ENCODE measurements at regions not wholly inside any gene's neighbourhood (a gene's known extent, or its start where the extent isn't known, plus 50 kb on each side); places are given as distances from the start of the nearest gene placed in this dataset.

DNA sequence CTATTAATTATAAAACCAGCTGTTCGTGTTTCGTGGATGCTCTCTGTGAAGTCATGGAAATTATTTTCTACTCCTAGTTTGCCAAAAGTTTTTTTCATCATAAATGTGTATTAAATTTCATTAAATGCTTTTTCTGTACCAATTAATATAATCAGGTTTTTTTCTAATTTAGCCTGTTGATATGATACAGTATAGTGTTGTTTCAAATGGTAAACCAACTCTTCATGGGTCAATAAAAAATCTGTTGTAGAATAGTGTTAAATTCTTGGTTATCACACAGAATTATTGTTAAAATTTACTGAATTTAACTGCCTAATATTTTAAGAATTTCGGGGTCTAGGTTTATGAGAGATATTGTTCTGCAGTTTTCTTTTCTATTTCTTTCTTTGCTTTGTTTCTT lies 505.9 kb upstream of the MANEA start:
- DNase-seq (ENCODE audit: low spot score) = no peak

DNA sequence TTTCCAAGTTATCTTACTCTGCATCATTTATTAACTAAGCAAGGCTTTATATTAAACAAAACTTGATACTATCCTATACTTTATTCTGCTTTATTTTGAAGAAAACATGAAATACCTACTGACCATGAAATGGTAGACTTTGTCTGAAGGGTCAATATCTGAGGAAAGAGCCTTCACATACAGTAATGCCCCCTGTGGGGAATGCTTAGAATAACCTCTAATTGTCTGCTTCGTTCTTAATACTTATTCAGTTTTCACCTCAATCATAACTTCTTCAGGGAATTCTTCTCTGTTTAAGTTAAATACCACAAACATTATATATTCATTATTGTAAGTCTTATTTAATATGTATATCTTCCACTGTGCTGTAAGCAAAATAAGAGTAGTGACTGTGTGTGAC lies 498.9 kb upstream of the MANEA start:
- no peak for DNase-seq (ENCODE audit: low spot score)

DNA sequence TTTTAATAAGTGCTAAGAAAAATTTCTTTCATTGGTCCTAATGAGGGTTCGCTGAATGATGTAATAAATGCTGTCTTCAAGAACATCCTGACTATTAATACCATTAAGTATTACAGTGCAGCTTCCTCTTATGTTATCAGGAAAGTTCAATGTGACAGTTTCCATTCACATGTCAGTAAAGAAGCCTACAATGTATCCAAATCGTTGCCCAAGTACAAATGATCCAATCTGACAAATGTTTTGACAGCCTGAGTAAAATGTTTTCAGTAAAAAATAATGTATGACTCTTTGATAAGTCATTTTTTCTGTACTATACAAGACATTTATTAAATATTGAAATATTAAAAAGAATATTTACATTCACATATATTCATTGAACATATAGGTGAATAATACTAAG lies 496.1 kb upstream of the MANEA start:
- DNase-seq (ENCODE audit: low spot score) = no peak

DNA sequence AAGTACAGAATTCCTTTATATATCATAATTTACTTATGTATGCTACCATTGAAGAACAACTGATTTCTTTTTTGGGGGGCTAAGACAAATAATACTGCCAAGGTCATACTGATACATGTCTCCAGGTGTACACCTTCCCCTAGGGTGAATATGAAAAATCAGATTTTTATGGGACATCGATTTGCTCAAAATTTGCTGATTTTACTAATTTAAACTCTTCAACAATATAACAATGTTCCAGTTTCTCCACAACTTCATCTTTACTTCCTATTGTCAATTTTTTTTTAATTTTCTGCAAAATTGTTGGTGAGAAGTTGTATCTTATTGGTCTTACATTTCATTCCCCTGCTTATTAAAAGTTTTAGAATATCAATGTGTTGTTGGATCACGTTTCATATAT lies 495.4 kb upstream of the MANEA start:
- no peak for DNase-seq (ENCODE audit: low spot score)

DNA sequence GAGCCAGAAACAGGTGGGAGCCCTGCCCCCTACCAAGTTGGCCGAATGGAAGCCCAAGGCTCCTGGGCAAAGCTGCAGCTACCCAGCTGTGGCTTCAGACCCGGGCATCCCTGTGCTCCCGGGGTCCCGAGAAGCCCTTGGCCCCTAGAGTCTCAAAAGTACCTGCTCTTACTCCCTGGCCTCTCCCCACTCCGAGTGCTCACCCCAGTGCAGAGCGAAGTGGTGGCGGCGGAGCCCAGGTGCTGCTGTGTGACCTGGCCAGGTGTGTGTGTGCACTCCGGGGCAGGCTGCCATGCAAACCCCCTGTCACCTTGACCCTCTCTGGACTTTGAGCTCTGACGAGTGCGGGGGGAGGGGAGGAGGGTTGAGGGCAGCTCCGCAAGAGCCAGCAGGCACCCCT lies 493.8 kb upstream of the MANEA start:
- DNase-seq (ENCODE audit: low spot score) = no peak

DNA sequence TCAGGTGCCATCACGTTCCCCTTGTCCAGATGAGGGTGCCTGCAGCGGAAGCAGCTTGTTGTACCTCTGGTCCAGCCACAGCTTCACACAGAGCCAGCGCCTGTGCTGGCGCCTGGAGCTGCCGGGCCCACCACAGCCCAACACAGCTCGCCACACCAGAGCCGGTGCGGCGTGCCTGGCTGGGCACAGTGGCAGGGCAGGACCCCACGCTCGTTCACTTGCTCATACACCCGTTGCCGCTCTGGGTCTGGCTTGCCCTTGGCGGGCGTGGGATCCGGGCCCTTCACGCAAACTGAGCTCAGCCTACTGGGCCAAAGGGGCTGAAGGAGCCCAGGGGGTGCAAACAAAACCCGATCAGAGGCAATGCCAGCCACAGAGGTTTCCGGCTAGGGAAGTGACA lies 492.5 kb upstream of the MANEA start:
- DNase-seq (ENCODE audit: low spot score) = no peak

DNA sequence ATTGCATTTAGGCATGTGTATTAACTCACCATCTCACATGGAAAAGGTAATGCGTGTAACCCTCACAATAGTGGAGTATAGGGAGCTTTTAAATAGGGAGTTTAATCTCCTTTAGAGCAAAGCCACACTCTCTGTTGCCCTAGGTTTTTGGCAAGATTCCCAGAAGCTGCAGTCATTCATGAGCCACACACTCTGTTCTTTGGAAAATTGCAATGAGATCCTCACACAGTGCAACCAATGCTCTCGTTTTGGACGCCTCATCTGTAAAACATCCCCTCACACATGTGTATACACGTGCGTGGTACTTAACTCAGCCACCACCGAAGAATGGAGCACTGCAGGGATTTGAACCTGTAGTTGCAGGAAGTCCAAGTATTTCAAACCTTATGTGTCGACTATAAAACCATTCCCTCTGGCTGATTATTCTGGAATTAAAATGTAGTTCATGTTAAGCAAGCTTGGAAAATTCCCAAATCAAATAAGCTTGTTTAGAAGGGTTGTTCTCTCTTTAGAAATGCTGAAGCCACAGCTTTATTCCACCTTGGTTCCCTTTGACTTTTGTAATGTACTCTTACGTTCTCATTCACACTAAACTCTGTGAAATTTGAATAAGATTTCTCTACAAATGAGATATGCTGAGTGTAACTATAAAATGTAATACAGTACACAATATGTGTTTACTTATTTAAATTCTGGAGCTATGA lies 489.8 kb upstream of the MANEA start:
- DNase-seq (ENCODE audit: low spot score) = peak; percentile 1

DNA sequence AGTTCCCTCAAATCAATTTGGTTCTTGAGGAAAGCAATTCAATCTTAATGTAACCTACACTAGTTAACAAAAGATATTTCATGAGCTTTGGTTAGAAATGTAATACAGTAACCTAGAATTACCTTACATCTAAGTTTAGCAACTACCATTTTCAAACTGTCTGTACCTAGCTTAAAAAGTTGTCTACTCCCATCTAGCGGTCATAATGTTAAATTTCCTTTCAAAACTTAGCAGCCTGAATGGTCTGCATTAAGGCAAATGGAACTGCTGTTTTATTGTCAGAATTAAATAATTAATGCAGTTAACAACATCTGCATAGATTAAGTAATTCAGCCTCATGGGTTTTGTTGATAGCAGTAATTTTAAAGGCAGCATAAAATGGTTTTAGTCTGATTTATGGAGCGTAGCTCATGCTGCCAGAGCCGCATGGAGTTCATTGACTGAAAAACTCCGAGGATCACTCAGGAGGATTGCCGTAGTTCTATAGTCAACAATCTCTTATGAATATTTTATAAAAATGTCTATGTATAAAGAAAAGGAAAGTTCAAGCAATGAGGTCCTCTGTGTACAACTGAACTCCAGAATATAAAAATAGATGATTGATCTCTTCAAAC lies 485.4 kb upstream of the MANEA start:
- DNase-seq (ENCODE audit: low spot score) = peak; percentile 28

DNA sequence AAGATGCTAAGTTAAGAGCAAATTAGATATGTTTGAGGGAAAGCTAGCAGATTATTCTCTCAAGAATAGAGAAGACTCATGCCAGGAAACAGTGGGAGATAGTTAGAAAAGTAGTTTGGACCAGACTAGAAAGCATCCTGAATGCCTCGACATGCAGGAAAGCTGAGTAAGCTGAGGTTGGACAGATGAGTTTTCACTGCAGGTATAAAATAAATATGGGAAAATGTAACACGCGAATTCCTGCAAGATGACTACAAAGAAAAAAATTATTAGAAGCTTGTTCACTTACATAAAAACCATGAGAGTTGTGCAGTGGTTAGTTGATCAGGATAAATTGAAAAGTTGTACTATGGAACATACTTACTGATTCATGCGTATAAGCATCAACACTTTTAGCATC lies 484.2 kb upstream of the MANEA start:
- DNase-seq (ENCODE audit: low spot score) = no peak

DNA sequence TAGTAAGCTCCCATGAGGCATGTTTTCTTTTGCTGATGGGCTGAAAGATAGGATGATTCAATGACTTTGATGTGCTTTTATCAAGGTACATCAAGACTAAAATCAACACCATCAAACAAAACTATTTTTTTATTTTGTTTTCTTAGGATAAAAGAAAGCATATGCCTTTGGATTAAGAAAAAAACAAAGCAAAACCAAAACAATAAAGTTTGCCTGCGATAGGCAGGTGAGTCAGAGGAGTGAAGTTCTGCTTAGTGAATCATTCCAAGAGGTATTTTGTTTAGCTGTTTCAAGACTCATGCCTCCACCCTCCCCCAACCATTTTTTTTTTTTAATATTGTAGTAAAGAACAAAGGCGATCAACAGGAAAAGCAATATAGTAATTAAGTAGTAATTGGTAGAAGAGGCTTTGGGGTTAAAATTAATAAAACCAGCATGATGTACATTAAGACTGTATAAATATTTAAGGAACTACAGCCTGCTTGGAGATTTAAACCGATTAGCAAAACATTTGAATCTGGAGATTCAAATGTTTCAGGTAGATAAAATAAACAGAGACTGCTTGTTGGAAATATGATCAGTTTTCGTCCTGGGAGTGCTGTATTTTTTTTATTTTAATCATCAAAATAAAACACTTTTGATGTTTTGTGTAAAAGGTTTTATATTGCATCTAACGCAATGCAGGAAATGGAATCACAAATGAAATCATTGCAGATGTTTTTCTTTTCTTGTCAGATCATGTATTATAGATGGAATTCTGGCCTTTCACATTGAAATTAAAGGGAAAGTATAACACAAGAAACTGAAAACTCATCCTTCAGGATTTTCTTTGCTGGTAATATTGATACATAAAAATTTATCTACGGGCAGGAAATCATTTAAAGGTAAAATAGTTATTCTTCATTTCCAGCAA lies 482.3 kb upstream of the MANEA start:
- DNase-seq (ENCODE audit: low spot score) = no peak

DNA sequence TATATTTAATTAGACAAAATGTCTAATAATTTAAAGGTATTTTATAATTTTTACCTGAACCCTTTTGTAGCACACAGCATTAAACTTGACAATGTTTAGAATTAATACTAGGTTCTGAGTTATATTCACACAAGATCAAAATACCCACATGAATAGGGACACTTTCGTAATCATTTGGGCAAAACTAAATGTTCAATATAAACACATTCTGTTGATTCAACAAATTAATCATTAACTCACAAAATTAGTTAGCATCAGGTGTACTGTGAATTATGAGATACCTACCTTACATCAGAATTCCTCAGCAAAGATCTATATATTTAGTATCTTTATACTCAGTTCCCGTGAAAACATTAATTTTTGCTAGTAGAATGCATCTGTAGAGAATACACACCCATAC lies 481.5 kb upstream of the MANEA start:
- no peak for DNase-seq (ENCODE audit: low spot score)

DNA sequence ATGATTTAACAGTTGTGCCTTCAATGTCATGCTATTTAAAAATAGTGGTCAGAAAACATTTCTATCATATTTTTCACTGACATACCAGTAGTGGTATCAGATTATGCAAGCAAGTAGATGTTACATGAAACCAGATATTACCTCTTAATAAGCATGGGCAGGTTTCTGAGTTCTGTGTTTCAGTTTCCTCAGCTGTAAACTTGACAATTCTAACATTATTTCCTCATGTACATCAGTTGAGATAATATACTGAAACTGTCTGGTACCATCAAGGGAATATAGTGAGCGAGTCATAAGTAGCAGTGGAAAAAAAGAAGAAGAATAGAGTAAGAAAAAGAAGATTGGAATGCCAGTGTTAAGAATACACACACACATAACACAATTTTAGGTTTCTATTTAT lies 477.9 kb upstream of the MANEA start:
- no peak for DNase-seq (ENCODE audit: low spot score)

DNA sequence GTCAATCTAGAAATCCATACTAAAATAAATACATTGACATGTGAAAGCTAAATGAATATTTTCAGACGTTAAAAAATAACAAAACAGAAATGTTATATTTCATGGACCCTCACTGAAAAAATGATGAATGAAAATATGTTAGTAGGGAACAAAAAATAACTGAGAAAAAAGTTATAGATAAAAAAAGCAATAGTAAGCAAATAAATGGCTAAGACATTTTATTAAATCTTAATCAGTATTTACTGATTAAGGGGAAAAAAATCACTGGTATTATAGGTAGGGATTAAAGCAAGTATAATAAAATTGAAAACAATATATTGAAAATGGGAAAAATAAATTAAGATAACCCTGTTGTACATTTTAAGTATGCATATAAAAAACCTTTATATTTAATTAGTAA lies 468.1 kb upstream of the MANEA start:
- DNase-seq (ENCODE audit: low spot score) = no peak

DNA sequence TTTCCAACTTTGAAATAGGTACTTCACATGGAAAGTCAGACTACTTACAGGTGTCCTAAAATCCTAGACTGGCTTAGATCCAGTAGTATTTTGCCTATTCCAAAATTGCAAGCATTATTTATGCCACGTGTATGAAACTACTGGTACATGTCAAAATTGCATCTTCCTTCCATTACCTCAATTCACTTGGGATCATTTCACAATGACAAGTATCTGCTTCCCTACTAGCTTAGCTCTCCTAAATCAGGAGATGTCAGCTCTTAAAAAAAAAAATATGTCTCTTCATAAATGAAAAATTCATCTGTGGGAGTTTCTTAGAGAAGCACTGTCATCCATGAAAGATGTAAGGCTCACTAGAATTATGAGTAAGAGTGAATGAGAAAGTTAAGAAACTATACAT lies 466.6 kb upstream of the MANEA start:
- DNase-seq (ENCODE audit: low spot score) = no peak

DNA sequence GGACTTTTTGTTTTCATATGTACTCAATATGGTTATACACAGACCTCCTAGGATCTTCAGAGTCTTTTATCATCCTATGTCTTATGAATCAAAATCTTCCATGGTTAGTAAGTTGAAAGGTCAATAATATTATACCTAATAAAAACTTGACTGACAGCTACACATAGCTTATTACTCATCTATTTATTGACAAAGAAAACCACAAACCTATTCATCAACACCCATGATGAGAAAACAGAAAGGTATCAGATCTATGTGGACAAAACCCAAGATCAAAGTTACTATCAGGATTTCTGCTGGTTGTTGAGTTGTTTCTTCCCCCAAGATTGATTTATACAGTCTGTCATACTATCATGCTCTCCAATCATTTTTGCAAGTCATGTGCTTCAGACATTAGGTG lies 460.1 kb upstream of the MANEA start:
- DNase-seq (ENCODE audit: low spot score) = no peak

DNA sequence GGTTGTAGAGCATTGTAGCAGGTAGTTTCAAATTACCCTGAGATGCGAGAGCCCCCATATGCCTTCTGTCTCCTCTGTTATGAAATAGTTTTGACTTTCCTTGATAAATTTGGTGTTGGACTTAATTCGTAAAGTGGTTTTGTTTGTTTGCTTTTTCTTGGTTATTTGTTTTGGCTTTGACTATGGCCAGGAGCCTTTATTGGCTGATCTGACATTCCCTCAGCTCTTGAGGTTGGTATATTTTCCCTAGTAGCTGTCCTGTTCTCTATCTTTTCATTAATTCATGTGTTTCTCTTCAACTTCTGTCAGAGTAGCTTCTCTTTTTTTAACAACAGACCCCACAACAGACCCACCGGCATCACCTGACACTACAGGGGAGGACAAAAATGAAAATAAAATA lies 457.4 kb upstream of the MANEA start:
- DNase-seq (ENCODE audit: low spot score) = no peak

DNA sequence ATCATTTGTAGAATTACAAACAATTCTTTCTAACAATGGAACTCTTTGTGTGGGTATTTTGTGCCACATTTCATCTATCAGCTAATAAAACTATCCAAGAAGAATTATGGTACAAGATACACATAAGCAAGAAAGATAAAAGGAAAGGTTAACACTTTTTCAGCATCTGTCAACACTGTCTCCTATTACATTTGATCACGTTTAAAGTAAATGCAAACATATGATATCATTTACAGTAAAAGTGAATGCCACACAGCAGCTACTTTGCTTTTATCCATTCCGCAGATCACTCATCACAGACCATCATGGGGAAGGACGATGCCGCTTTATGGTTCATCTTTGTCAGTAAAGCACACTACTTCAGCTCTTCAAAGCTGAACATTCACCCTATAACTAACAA lies 456.4 kb upstream of the MANEA start:
- DNase-seq (ENCODE audit: low spot score) = no peak

DNA sequence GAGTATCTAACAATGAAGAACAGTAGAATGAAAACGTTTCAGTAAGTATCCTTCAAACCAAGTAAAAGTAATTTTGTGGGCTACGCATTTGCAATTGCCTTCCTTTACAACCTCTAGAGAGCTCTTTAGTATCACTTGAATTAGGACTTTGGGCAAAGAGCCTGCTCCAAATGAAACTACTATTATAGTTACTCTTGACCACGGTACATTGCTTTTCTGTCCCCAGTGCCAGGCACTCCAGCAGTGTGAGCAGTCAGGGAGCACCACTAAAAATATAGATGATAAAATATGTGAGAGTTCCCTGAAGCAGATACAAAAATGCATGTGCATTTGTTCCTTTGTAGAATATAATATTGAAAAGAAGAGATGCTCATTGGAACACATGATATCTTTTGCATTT lies 450.1 kb upstream of the MANEA start:
- DNase-seq (ENCODE audit: low spot score) = no peak

DNA sequence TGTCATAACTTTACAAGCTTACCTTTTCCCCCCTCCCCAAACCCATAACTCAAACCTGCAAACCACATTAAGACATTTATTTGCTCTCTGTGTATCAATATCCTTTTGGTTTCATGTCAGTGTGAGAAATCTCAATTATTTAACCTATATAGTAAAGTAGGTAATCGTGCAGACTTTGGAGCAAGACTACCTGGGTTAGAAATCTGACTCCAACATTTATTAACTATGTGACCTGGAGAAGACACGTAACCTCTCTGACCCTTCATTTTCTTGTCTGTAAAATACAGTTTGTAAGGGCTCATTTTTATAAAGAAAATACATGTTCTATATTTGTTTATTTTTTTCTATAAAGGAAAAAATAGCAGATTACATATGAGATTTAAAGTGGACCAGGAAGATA lies 448.9 kb upstream of the MANEA start:
- DNase-seq (ENCODE audit: low spot score) = no peak

DNA sequence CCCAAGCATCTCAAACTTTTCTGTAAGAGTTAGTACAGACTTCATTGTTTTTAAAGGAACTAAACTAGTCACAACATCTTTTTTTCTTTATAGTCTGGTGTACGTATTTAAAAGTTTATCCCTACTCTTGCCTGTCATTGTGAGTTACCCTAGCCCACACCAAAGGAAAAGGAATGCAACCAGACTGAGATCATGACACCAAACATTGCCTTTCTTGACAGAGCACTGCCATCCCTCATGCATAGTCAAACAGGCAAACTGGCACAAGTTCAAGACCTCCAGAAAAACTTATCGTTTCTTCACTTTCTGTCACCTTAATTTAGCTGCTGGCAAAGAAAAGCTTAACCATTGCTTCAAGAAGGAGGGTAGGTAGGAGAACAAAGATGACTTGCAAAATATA lies 448.4 kb upstream of the MANEA start:
- no peak for DNase-seq (ENCODE audit: low spot score)

DNA sequence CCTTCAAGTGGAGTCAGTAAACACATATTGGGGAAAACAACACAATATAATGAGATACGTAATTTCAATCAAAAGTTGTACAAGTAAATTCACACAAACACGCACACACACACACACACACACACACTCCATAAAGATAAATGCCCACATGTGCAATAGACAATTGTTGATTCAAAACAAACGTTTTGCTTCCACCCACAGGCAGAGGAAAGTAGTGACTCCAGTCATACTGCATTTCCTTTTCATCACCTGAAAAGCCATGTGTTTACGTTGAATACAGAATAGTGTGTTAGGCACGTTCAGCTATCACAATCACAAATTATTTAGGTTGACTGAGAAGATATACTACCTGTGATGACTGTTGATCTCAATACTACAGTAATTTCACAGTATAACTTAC lies 443.8 kb upstream of the MANEA start:
- no peak for DNase-seq (ENCODE audit: low spot score)

DNA sequence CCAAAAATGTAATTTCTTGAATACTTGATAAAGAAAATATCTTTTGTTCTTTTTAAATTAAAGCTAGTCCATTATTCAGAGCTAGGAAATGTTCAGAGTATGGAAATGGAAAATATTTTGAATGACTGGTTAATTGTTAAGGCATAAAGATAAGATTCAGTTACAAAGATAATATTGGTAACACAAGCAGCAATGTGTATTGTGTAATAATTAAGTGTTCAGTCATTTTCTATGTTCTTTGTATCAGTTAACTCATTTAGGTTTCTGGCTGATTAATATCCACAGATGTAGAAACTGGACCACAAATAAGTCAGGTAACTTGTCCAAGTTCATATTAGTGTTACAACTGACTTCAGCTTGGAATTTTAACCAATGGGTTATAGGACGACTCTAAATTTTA lies 442.2 kb upstream of the MANEA start:
- no peak for DNase-seq (ENCODE audit: low spot score)

DNA sequence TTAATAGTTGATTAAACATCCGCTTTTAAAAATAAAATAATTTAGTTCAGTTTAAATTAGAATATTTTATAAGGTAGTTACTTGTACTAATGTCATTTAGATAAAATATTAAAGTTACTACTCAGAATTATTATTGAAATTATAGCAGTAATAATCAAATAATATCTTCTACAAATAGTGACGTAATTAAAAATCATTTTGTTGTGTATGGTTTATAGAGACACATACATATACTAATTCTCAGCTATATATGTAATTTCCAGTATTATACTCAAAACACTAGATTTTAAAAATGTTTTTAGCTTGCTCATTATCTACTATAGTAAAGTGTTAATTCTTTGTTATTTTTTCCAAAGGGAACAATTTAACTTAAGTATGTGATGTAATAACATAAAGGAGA lies 435.2 kb upstream of the MANEA start:
- DNase-seq (ENCODE audit: low spot score) = no peak
